ENCODE measurements at regions not wholly inside any gene's neighbourhood (a gene's known extent, or its start where the extent isn't known, plus 50 kb on each side); places are given as distances from the start of the nearest gene placed in this dataset.

DNA sequence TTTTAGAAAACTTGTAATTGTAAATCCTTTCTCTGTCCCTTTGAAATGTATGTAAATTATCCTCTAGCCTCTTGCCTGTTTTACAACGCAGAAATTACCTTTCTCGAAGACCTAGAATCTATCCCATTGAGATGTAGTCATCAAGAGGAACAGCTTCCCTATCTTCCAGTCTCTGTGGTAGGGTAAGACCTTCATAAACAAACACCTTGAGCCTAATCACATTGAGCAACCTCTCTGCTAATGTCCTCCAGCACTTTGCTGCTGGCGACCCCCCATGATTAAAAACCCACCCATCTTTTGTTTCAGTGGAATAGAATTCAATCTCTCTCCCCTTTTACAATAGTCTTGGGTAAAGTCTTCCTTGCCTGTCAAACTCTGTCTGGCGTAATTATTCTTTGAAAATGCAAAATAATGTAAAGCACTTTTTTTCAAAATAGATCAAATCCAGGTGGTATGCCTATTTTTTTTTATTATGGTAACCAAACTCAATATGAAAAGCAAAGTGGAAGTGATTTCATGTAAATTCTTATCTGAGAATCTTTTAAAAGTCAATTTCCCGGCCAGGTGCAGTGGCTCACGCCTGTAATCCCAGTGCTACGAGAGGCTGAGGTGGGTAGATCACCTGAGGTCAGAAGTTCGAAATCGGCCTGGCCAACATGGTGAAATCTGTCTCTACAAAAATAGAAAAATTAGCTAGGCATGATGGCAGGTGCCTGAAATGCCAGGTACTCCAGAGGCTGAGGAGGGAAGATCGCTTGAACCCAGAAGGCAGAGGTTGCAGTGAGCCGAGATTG, 237.9 kb downstream of the GRXCR1 start:
- TF ChIP-seq, protein P1, sequence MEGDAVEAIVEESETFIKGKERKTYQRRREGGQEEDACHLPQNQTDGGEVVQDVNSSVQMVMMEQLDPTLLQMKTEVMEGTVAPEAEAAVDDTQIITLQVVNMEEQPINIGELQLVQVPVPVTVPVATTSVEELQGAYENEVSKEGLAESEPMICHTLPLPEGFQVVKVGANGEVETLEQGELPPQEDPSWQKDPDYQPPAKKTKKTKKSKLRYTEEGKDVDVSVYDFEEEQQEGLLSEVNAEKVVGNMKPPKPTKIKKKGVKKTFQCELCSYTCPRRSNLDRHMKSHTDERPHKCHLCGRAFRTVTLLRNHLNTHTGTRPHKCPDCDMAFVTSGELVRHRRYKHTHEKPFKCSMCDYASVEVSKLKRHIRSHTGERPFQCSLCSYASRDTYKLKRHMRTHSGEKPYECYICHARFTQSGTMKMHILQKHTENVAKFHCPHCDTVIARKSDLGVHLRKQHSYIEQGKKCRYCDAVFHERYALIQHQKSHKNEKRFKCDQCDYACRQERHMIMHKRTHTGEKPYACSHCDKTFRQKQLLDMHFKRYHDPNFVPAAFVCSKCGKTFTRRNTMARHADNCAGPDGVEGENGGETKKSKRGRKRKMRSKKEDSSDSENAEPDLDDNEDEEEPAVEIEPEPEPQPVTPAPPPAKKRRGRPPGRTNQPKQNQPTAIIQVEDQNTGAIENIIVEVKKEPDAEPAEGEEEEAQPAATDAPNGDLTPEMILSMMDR (IDR thresholded peaks at IDR 0.05; ENCODE audit: low read length), result no peak
- TF ChIP-seq EZH2 (optimal IDR thresholded peaks at IDR 0.05; ENCODE audit: low read depth, low read length), result no peak

Data from MM.1S (cell line).